ENCODE measurements at regions not wholly inside any gene's neighbourhood (a gene's known extent, or its start where the extent isn't known, plus 50 kb on each side); places are given as distances from the start of the nearest gene placed in this dataset.

DNA sequence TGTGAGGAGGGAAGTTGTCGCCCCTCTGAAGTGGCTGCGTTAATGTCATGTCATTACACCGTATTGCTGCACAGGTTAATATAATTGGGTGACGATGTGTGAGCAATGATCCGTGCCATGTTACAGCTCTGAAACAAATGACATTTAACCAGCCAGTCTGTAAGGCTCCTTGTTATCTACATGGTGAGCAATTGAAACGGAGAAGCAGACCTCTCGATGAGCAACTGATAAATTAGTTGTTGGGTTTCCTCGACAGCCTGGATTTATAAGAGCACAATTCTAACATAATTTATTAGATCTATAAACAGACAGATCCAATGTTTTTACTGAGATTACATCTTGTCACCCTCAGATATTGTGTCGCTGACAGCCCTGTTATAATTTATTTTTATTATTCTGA, 49.9 kb upstream of the MAFB start:
- no peak for DNase-seq

DNA sequence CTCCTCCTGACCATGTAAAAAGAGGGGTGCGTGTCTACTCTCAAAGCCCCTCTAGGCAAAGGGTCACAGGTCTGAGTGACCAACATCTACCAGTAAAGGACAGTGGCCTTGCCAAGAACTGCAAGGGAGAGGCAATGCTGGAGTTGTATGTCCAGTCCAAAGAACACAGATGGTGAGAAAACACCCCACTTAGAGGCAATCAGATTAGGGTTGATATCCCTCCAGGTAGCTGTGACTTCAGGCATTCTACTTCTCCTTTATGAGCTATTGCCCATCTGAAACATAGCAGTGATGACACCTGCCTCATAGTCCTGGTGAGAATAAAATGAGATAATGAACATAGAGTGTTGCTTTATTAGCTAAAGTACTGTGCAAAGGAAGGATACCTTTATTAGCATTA, 50.8 kb upstream of the MAFB start:
- DNase-seq, result no peak

DNA sequence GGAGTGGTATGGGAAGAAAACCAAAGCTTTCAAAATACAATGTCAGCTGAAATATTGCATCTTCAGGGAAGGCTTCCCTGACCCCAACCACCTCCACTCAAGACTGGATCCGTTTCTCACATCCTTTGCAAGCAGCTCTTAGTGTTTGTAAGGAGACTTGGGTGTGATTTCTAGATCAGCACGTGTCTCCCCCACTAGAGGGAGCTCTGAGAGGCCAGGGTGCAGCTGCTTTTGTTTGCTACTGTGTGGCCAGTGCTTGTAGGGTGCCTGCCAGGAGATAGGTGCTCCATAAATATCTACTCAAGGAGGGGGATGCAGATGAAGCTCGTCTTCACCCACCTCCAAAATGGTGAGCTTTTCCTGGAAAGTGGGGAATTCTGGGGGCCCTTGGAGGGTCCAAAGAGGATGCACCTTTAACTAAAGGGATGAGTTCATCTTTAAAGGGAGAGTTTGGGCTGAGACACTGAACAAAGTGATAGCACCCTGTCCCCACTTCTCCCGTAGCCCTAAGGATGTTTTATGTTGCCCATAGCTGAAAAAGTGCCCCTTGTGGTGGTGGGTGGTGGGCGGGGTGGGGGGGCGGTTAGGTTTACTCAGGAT, 52.6 kb upstream of the MAFB start:
- DNase-seq, result peak; percentile 2

DNA sequence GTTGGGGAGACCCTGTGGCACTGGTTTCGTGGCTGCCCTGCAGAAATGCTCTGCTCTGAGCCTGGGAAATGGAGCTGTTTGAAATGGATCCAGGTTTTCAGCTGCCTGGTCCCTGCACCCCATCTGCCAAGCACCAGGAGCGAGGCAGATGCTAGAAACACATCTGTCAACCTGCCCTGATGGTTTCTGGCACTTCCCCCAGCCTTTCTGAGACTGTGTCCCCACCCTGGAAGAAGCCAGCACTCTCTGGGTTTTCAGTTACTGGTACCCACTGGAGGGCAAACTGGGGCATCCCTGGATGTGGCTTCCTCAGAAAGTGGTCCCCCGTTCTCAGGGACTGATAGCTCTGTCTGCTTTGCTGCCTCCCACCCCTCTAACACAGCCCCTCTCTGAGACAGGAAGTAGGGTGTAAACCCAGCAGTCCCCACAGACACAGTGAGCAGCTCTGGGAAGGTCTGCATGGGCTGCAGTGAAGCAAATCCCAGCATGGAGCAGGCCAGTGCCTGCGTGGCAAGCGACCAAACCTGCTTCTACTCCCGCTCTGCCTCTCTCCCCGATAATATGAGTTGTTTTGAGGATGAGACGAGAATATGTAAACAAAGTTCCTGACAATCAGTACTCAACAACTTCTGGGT, 54.2 kb upstream of the MAFB start:
- no peak for DNase-seq

DNA sequence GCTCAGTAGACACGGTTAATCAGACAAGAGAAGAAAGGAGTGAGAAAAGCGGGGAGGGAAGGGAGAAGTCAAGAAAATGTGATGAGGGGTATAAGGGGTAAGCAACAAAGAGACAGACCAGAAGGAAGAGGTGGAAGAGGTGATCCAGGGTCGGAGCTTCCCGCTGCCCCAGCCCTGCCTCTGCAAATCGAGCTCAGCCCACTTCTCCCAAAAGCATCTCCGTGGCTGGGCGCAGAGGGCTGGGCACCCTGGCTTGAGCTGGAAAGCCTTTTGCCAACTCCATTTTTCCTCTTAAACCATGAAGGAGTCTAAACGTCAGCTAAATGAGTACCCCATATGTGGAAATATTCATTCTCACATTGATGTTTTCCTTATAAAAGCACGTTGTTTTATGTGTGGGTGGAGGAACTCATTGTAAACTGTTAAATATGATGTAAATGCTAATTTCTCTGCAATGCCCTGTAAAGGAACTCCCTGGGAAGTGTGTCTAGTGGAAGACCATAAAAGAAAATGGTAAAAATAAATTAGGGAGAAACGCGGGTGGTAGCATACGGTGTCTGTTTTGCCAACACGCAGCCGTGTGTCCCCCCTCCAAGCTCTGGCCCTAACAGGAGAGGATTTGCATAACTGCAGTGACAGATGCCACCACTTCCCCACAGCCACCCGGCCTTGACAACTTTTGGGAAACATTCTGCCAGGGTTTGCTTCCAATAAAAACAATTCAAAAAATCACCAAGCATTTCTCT, 55.2 kb upstream of the MAFB start:
- DNase-seq, result no peak

DNA sequence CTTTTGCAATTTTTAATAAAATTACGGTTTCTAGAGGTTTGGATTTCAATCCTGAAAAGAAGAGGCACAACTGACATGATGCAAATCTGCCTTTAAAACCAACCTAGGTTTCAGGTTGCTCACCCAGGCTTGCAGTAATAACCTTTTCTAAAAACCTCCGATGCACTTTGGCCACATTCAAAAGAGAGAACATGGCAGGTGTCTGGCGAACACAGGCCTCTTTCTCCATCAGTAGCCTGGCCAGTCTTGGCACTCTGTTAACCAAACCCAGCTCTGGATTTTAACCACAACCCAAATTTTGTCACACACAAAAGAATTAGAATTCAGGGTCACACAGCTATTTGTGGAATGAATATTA, 55.8 kb upstream of the MAFB start:
- no peak for DNase-seq

DNA sequence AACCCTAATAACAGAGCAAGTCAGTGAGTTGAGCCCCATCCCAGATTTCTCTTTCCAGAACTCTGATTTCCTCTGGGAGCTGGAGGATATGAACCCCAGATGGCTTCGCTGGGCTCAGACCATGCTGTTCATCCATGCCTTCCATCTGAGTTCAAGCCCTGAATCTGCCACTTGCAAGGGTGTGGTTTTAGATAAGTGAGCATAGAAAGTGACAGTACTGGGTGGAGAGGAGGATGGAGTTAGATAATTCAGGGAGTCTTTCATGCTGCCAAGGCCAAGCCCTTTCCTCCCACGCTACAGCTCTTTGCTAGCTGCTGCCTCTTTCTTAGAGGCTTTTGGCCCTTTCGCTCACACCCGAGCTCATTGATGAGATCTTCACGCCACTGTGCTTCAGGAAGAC, 57.2 kb upstream of the MAFB start:
- DNase-seq, result no peak

DNA sequence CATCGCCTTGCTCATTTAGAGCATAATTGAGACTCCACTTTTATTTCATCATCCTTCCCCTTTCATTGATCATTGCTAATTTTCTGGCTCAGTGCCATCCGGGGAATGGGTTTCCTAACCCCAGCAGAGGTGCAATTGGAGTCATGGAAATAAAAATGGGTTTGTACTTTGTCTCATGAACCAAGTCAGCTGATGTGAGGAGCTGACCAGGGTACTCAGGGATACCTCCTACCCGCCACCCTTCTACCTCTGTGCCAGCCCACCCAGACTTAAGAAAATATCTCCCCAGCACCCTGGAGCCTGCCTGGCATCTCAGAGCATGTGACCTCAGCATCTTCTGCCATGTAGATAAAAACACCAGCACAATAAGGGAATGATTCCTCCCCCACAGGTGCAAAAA, 59.1 kb upstream of the MAFB start:
- no peak for DNase-seq

DNA sequence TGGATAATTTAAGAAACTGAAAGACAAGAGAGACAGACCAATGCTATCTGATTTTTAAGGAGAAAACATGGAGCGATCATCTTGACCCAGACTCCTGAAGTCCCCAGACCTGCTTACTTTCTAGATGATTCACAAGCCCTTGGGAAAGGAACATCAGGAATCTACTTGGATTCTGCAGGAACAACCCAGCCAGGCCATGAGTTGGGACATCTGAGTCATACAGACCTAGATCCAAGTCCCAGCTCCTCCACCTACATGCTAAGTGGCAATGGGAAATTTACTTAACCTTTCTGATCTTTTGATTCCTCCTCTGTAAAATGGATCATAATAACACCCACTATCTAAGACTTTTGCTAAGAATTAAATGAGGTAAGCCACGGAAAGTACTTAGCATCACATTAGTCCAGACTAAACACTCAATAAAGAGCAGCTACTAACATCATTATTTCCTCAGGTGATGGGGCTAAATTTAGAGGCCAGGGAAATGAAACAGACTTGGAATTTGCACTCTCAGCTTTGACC, 61.0 kb upstream of the MAFB start:
- DNase-seq, result no peak

DNA sequence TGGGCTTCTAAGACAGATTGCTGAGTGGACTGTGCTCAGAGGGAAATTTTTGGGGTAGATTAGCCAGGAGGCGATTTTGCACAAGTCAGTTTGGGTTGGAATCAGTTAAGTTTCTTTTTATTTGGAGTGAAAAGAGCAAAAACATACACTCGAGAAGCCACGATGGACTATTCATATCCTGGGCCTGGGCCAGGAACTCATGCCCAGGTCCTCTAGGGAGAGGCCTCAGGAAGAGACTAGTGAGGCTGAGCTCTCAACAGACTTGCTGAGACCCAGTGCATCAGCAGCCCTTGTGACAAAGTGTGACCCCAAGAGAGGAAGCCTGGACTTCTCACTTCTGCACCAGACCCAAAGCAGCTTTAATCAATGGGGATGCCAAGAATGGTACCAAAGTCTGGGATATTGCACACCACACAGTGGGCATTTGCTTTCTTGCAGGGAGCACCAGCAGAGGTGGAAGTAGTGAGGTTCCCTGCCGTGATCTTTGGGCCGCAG, 61.6 kb upstream of the MAFB start:
- no peak for DNase-seq

DNA sequence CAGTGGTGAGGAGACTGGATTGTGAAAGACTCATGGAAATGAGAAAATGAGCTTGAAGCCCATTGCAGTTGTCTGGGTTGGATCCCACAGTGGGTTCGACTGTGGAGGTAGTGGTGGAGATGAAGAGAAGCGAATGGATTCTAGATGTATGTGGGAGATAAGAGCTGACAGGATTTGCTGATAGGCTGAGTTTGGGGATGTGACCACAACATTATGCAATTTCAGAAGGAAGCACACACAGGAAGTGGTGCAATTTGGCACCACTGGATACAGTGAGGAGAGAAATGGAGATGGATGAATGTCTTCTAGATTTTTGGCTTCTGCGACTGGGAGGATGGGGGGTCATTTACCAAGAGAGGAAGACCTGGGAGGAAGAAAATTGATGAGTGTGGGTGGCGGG, 64.4 kb upstream of the MAFB start:
- DNase-seq, result no peak

DNA sequence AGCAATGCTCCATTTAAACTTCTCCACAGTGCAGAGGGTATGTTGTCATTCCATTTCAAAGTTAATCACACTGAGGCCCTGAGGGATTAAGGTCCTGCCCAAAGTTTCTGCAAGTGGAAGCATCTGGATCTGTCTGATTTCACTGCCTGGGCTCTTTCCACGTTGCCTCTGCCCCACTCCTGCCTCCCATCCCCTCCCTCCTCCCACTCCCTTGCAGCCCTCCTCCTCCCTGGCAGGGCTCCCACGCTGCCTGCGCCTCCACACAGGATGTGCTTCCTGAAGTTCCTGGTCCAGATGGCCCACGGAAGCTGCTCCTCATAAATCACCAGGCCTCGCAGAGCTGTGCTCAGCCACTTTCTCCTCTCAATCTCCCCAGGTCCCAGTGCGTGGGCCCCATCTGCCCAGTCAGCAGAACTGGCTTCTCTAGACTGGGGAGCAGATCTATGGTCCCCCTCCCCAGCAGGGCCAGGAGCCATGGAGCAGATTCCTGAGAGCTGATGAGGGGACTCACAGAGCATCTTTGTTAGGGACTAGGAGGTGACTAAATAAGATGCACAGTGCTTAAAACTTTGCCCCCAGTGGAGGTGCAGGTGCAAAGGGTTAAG, 65.4 kb upstream of the MAFB start:
- no peak for DNase-seq

DNA sequence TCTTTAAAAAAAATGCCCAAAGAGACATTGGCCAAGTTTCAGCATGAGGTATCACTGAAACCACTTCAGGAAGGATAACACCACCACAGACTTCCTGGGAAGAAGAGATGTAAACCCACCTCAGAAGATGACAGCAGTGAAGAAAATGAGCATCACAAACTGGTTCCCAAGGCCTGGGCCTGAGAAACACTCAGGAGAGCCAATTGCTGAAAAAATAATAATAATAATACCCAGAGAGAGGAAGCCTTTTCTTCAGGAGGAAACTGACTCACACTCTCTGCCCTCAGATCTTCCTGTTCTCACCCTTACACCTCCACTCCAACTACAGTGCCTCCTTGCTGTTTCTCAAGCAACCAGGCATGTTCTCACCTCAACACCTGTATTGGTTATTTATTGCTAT, 68.1 kb upstream of the MAFB start:
- peak; percentile 23 for DNase-seq

DNA sequence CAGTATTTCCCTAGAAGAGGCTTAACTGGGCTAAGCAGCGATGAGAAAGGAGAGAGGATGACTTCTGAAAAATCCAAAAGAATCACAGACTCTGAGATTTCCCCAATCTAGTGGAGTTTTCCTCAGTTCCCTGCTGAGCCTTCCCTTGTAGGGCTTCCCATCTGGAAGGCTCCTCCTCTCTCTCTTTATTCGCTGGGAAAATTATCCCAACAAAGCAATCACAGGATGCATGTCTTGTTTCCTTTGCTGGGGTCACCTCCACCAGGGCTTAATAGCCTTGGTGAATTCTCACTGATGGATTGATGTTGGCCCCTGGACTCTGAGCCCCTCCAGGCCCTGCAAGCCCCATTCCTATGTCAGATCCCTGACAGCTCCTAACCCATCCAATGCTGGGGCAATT, 69.8 kb upstream of the MAFB start:
- no peak for DNase-seq

DNA sequence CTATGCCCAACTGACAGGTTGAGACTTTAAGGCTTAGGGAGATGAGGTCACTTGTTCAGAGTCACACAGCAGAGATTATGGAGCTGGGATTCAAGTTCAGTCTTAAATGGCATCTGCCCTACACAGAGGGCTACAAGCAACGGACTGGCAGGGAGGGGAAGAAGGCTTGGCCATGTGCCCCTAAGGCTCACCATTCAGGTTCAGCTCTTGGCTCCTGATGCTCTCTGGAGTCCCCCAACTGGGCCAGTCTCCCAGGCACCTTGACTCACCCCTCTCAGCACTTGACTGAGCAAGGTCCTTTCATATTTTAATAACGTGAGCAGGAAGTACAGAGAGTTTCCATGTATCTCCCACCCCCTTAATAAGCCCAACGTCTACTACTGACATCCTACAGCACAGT, 71.4 kb upstream of the MAFB start:
- no peak for DNase-seq

DNA sequence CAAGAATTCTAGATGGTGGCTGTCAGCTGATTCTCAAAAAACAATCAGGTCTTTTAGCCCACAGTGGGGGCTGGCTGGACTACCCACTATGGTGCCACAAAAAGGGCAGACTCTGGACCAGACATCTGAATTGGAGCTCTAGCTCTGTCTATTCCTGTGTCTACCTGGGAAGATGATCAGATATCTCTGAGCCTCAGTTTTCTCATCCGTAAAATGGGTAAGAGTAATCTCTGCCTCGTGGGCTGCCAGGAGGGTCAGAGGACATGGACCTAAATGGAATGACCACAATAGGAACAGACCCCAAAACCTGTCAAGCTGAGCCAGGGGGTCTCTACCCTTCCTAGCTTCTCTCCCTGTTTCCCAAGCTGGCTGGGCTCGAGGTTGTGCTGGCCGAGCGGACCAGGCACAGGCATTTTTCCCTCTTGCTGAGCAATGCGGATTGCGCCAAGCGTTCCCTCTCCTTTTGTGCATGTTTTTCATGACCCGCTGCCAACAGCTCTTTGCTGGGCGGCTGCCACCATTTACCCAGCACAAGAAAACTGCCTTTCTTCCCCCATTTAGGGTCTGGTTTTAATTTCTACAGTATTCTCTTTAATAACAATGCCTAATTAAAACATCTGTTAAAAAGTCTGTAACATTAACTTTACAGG, 74.7 kb upstream of the MAFB start:
- no peak for DNase-seq

DNA sequence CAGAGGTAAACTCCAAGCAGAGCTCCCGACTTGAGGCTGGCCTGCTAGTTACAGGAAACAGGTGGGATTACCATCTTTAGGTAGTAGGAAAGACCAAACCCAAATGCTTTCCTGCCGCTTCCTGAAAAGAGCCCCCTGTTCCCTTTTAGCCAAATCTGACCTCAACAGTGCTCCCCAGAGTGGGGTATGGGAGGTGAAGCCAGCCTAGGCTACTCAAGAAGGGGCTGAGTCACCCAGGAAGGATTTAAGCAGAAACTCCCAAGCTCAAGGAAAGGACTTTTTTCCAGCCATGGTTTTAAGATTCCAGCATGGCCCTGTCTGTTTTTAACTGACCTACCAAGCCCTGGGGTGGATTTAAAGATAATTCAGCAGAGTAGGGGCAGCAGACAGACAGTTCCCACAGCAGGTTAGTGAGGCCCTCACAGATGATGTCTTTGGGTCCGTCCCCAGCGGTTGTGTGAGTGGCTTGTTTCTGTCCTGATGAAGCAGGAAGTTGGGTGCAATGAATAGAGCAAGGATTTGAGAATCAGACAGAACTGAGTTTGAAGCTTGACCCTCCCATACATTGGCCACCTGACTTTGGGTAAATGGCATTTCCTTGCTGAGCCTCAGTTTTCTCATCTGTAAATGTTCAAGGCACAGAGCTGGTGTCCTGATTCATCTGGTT, 76.9 kb upstream of the MAFB start:
- DNase-seq, result no peak

DNA sequence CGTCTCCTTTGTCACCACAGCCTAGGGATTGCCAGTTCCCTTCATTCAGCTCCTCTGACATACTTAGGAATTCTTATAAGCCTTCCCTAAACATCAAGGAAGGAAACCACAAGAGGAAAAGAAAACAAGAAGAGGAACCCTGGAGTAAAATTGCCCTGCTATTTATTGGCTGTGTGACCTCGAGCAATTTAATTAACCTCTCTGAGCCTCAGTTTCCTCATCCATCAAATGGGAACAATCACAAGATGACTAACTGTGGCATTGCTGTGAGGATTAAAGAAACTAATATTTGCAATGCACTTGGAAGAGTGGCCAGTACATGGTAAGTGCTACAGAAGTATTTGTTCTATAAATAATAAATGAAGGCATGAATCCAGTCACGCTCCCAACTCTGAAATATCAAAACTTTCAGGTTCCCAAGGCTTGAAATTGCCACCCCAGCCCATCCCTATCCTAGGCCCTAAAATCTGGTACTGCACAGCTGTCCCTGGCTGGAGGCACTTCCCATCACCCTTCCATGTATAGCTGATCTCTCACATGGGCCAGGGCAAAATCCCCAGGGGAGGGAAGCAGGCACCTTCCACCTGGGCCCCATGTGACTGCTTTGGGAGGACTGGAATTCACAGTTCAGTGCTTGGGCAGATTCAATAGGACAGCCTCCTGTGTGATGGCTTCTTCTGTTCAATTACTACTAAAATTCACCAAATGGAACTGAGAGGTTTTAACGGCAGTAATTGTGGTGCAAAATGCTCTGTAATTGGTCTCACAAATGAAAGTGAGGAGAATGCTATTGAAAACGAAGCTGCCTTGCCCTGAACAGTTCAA, 78.0 kb upstream of the MAFB start:
- no peak for DNase-seq

DNA sequence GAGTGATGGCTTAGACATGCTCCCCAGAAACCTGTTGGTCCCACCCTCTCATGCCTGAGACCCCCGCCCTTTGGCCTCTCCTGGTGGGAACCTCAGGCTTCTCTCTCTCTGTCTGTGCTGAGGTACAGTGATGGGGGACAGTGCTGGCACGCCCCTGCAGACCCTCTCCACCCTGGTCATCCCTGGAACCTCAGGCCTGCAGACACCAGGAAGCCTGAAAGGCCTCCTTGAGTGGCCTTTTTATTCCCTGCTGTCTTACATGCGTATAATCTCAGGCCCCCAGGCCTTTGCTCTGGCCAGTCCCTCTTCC, 78.5 kb upstream of the MAFB start:
- no peak for DNase-seq

DNA sequence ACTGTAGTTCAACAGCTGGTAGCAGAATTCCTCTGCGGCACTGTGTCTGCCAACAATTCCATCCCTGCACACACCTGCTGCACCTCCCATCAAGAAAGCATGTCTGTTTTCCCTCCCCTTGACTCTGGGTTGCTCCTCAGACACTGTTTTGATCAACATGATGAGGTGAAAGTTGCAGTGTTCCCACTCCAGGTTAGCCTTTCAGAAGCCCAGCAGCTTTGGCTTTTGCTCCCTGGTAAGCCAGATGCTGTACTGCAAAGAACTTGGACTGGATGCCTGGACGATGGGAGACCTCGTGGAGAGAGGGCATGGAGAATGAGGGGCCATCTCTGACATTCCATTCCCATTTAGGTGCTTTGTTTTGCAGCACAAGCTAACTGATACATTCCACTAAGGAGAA, 79.1 kb upstream of the MAFB start:
- no peak for DNase-seq

DNA sequence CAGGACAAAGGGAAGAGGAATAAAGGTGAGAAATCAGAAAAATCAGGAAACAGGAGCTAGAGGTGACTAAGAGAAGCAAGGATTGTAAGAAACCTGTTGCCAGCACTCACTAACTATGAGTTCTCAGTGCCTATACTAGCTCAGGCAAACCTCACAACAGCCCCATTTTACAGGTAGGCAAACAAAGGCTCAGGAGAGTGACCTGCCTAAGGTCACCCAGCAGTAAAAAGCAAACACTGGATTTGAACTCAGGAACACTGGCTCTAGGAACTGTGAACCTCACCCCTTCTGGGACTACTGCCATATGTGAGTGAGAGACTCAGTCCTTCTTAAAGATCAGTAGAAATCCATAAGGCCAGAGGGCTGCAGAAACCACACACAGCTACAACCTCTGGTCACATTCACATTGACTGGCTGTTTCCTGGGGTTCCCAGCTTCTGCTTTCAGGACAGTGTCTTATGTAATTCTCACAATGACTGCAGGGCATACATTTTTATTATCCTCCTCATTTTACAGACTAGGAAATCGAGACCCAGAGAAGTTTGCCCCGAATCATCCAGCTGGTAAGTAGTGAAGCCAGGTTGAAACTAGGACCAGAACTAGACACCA, 80.7 kb upstream of the MAFB start:
- no peak for DNase-seq

Measured in NK-92 treated with Interleukin-12 subunit alpha and Interleukin-12 subunit beta, amount 100 ng/mL, for 24 hours (cell line).